ENCODE measurements at regions not wholly inside any gene's neighbourhood (a gene's known extent, or its start where the extent isn't known, plus 50 kb on each side); places are given as distances from the start of the nearest gene placed in this dataset.
"Not testable (repeated sequence)": the region's sequence is repeated elsewhere in the genome, so short reads cannot be mapped to it uniquely, and the experiment has no call there.

DNA sequence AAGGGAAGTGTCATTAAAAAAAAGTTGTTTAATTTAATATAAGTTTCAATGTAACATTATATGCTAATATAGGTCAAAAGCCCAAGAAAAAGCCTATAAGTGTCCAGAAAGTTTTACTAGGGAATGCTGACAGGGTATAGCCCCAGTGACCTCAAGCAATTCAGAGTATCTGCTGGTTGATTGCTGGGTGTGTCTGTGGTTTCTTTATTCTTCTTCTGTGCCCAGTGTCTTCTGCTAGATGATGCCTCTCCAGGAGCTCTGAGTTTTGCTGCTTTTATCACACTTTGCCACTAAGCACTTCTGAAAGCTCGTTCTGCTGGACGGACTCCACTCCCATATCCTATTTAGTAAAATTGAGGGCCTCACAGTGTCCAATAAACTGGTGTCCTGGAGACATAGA, 212.2 kb upstream of the NRG3 start:
- DNase-seq = no peak

DNA sequence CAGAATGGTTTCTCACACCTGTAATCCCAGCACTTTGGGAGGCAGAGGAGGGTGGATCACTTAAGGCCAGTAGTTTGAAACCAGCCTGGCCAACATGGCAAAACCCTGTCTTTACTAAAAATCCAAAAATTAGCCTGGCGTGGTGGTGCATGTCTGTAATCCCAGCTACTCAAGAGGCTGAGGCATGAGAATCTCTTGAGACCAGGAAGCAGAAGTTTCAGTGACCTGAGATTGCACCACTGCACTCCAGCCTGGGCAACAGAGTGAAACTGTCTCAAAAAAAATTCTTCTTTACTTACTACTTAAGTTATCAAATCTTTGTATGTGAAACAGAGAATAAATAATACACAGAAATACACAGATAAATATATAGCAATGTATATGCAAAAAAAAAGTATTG, 210.2 kb upstream of the NRG3 start:
- not testable (repeated sequence) for DNase-seq

DNA sequence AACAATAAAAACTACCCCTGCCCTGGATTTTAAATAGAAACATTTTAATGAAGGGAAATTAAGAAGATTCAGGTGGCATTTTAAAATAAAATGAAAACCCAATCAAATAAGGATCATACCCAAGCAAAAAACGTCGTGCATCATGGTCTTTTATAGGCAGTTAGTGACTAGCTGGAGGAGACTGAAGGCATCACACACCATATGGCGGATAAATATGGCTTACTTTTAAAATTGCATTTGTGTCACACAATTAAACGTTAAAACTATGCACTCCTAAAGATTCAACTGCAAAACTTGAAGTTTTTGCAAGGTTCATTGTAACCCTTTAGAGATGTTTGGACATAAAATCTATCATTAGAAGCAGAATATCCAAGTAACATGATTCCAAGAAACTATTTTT, 200.1 kb upstream of the NRG3 start:
- DNase-seq = no peak

- no peak for DNase-seq
Observed at GRCh38 chr10:81679291-81679690, 195.7 kb upstream of the NRG3 start.

DNA sequence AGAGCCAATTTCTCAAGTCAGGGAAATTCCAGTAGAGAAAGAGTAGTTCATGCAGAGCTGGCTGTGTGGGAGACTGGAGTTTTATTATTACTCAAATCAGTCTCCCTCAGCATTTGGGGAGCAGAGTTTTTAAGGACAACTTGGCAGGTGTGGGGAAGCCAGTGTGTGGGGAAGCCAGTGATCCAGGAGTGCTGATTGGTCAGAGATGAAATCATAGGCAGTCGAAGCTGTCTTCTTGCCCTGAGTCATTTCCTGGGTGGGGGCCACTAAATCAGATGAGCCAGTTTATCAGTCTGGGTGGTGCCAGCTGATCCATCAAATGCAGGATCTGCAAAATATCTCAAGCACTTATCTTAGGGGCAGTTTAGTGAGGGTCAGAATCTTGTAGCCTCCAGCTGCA, 194.6 kb upstream of the NRG3 start:
- DNase-seq = no peak

GRCh38 chr10:81688459-81688858, 186.5 kb upstream of the NRG3 start:
- DNase-seq = no peak

GRCh38 chr10:81696609-81697388, 178.2 kb upstream of the NRG3 start:
- no peak for DNase-seq

GRCh38 chr10:81704596-81704995, 170.4 kb upstream of the NRG3 start:
- no peak for DNase-seq

GRCh38 chr10:81708416-81708815, 166.6 kb upstream of the NRG3 start:
- DNase-seq = no peak

DNA sequence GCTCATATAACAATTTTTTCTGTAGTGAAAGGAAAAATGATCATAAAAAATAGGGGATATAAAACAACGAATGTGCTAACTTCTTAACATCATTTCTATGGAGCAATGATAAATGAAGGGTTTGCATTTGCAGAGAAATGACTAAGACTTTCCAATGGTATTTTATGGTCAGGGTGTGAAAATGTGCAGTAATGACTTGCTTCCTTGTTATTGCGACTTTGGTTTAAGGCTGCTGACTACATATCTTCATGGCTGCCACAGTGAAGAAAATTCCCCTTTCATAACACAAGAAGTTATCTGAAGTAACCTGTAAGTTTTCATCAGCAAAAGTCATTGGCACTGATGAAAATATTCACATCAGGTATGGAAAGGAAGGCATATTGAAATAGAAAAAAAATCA, 166.1 kb upstream of the NRG3 start:
- DNase-seq = no peak

- no peak for DNase-seq
Observed at GRCh38 chr10:81722399-81722798, 152.6 kb upstream of the NRG3 start.

GRCh38 chr10:81724431-81724830, 150.6 kb upstream of the NRG3 start:
- no peak for DNase-seq

DNA sequence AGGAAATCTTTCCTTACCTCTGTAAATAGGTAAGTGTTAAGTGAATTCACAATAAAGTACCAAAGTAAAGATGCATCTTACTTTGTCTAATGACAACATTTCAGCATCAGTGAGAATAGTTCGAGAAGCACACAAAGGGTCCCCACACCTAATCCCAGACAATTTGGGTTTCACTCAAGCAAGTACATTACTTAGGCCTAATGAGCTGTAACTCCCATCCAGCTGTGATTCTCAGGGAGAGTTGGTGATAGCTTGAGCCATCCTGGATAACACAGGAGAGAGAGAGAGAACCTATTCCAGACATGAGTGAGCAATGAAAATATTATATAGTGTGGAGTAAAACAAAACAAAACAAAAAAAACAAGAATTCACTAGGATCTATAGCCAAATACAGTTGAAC, 149.1 kb upstream of the NRG3 start:
- no peak for DNase-seq

- DNase-seq = no peak
Observed at GRCh38 chr10:81728692-81729091, 146.3 kb upstream of the NRG3 start.

DNA sequence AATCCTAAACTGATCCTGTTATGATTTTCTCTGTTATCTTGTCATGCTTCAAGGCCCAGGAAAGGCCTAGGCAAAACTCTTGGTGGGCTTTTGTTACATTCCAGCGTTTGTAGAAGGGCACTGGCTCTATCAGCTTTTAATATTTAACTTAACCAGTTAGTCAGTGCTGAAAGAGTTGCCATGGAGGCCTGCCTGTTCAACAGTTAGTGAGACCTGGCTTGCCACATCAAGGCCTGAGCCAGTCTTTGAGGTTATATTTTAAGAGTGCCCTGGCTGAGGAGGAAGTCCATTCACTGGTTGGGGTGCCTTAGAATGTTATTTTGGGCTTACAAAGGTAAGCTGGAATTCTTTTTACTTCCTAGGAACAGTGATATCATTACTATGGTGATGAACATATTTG, 144.1 kb upstream of the NRG3 start:
- DNase-seq = no peak

DNA sequence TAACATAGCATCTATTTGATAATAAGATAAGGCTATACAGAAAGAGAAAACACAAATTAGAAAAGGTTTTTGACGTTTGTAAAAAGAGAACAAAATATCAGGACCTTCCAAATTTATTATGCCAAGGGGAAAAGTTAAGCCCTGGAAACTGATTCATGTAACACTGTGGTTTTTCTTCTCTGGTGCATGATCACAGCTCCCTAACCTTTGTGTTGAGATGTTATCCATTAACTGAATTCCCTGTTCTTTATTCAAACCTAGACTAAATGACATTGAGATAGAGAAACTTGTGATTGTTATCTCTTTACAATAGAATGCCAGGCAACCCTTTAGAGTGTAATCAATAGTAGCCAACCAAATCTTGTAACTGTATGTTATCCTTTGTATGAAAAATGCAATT, 141.5 kb upstream of the NRG3 start:
- DNase-seq = no peak

- DNase-seq = not testable (repeated sequence)
Observed at GRCh38 chr10:81735167-81735566, 139.8 kb upstream of the NRG3 start.

GRCh38 chr10:81759111-81759510, 115.9 kb upstream of the NRG3 start:
- no peak for DNase-seq

- DNase-seq = no peak
Observed at GRCh38 chr10:81784111-81784597, 90.8 kb upstream of the NRG3 start.

- DNase-seq = no peak
Observed at GRCh38 chr10:81792729-81793128, 82.3 kb upstream of the NRG3 start.

- no peak for DNase-seq
Observed at GRCh38 chr10:81806842-81807241, 68.2 kb upstream of the NRG3 start.

DNA sequence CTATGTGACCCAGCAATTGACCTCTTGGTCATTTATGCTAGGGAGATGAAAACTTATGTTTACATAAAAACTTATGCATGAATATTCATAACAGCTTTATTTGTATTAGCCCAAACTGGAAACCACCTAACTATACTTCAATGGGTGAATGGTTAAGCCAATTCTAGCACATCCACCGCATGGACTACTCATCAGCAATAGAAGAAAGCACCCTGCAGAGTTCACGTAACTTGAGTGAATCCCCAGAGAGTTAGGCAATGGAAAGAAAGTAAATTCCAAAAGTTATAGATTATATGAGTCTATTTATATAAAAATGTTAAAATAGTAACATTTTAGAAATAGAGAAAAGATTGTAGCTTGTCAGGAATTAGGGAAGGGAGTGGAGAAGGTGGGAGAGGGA, 60.2 kb upstream of the NRG3 start:
- DNase-seq = no peak

DNA sequence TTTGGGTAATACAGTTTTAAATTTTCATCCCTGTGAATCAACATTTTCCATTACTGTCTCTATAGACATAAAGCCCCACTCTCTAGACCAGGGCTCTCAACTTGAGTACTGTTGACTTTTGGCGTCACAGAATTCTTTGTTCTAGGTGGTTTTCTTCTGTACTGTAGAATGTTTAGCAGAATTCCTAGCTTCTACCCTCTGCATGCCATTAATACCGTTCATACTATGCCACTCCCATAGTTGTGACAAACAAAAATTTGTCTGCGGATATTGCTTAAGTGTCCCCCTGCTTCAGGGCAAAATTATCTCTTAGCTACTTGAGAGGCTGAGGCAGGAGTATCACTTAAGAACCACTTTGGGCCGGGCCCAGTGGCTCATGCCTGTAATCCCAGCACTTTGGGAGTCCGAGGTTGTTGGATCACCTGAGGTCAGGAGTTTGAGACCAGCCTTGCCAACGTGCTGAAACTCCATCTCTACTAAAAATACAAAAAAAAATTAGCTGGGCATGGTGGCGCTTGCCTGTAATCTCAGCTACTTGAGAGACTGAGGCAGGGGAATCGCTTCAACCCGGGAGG, 57.3 kb upstream of the NRG3 start:
- no peak for DNase-seq

DNA sequence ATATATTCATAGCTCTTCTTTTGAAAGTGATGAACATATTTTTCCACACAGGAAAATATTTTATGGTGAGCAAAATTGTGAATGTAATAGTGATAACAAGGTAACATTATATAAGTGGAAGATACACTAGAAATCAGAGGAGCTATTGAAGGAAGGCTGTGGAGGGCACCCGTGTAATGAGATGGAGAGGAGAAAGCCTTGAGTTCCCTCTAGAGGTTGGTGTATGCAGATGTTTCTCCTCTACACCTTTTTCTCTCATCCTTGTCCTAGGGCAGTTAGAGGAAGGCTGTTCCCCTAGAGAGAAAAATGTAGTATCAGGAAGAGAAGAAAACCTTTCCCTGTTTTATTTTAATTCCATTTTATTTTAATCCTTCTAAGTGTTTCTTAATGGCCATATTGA, 54.6 kb upstream of the NRG3 start:
- DNase-seq = no peak

Data from NCI-H748 treated with DMSO at 0.1 percent for 48 hours (cell line).